OCI-LY1 (cell line): ENCODE measurements at regions not wholly inside any gene's neighbourhood (a gene's known extent, or its start where the extent isn't known, plus 50 kb on each side); places are given as distances from the start of the nearest gene placed in this dataset.

Experiments used
- H2AFZ ChIP-seq: fragments of 200-600 bp; sonication (generic), shearing (Covaris generic); 2 replicates; pipeline ENCODE4 v1.6.0; 2014; ENCODE audit warnings: antibody characterized with exemption, mild to moderate bottlenecking, low read length
- H3F3A ChIP-seq: fragments of 200-600 bp; sonication (generic), shearing (Covaris generic); 2 replicates; pipeline ENCODE4 v1.6.0; 2014; ENCODE audit warnings: mild to moderate bottlenecking, antibody characterized with exemption, low read length, moderate library complexity; ENCODE audit not compliant: insufficient read depth
- H3K27ac ChIP-seq: fragments of 200-600 bp; sonication (generic); 2 replicates; pipeline ENCODE4 v1.5.1; 2014; ENCODE audit warnings: low read length, mixed run types, mild to moderate bottlenecking, low read depth; ENCODE audit not compliant: poor library complexity, severe bottlenecking
- H3K27me3 ChIP-seq: fragments of 200-600 bp; sonication (generic); 2 replicates; pipeline ENCODE4 v1.6.0; 2014; ENCODE audit warnings: antibody characterized with exemption, mild to moderate bottlenecking, low read length, moderate library complexity; ENCODE audit not compliant: insufficient read depth
- H3K36me3 ChIP-seq: fragments of 200-600 bp; sonication (generic); 2 replicates; pipeline ENCODE4 v1.6.1; 2014; ENCODE audit warnings: mild to moderate bottlenecking, antibody characterized with exemption, low read length, moderate library complexity, mixed read lengths; ENCODE audit not compliant: insufficient read depth
- H3K4me1 ChIP-seq: fragments of 200-600 bp; sonication (generic); 2 replicates; pipeline ENCODE4 v1.5.1; 2014; ENCODE audit warnings: mild to moderate bottlenecking, low read length, moderate library complexity; ENCODE audit not compliant: insufficient read depth, severe bottlenecking
- H3K4me2 ChIP-seq: fragments of 200-600 bp; sonication (generic), shearing (Covaris generic); 2 replicates; pipeline ENCODE4 v1.6.1; 2014; ENCODE audit warnings: low read length
- H3K4me3 ChIP-seq: fragments of 200-600 bp; sonication (generic); 2 replicates; pipeline ENCODE4 v1.5.1; 2014; ENCODE audit warnings: low read length, low read depth, mild to moderate bottlenecking, mixed read lengths; ENCODE audit not compliant: poor library complexity, severe bottlenecking
- H3K79me2 ChIP-seq: fragments of 200-600 bp; shearing (Covaris generic); 2 replicates; pipeline ENCODE4 v1.6.1; 2016; ENCODE audit warnings: mixed run types, low read length, mixed read lengths; ENCODE audit not compliant: insufficient read depth
- H3K9ac ChIP-seq: fragments of 200-600 bp; sonication (generic), shearing (Covaris generic); 2 replicates; pipeline ENCODE4 v1.6.1; 2014; ENCODE audit warnings: mild to moderate bottlenecking, low read length, mixed read lengths
- H3K9me2 ChIP-seq: fragments of 200-600 bp; sonication (generic), shearing (Covaris generic); 2 replicates; pipeline ENCODE4 v1.6.1; 2014; ENCODE audit warnings: low read depth, mild to moderate bottlenecking, low read length, mixed read lengths
- H3K9me3 ChIP-seq: fragments of 200-600 bp; shearing (Covaris generic); 2 replicates; pipeline ENCODE4 v1.6.1; 2014; ENCODE audit warnings: low read length, mixed read lengths
- H4K20me1 ChIP-seq: fragments of 200-600 bp; sonication (generic), shearing (Covaris generic); 2 replicates; pipeline ENCODE4 v1.6.0; 2016; ENCODE audit warnings: mild to moderate bottlenecking, low read length; ENCODE audit not compliant: insufficient read depth
- CTCF ChIP-seq: fragments of 200-600 bp; sonication (generic), shearing (Covaris generic); IDR thresholded peaks from 2 replicates; pipeline ENCODE4 v1.5.1; 2017; ENCODE audit warnings: mild to moderate bottlenecking, antibody characterized with exemption, low read length, moderate library complexity, mixed read lengths
- EZH2 ChIP-seq: fragments of 200-600 bp; sonication (generic), shearing (Covaris generic); IDR thresholded peaks from 2 replicates; pipeline ENCODE4 v1.8.0; 2017; ENCODE audit warnings: borderline replicate concordance, mixed run types, mild to moderate bottlenecking, antibody characterized with exemption, low read length, moderate library complexity, mixed read lengths

- no peak overlapping the region for H3K4me3 ChIP-seq
- H3K79me2 ChIP-seq: no peaks in the 10 kb centered on the region
- H3F3A ChIP-seq: no peaks in the 10 kb centered on the region
- no peak overlapping the region for H3K27ac ChIP-seq
- no peaks in the 10 kb centered on the region for H3K9me2 ChIP-seq
- no peak overlapping the region for H2AFZ ChIP-seq
- H3K4me1 ChIP-seq: no peaks in the 10 kb centered on the region
- no peaks in the 10 kb centered on the region for H4K20me1 ChIP-seq
- H3K36me3 ChIP-seq: no peaks in the 10 kb centered on the region
- H3K27me3 ChIP-seq: no peaks in the 10 kb centered on the region
- no peak overlapping the region for H3K4me2 ChIP-seq
- H3K9me3 ChIP-seq: no peaks in the 10 kb centered on the region
- TF ChIP-seq EZH2 (no peak), CTCF (no peak)
- no peak overlapping the region for H3K9ac ChIP-seq
Measured at GRCh38 chr2:66890166-66890742, 455.3 kb downstream of the MEIS1 start.

GRCh38 chr2:66895206-66895605, 460.3 kb downstream of the MEIS1 start:
- H4K20me1 ChIP-seq: no peaks in the 10 kb centered on the region
- H2AFZ ChIP-seq: no peak overlapping the region
- no peaks in the 10 kb centered on the region for H3K9me3 ChIP-seq
- no peaks in the 10 kb centered on the region for H3K4me1 ChIP-seq
- H3K27ac ChIP-seq: no peak overlapping the region
- H3K79me2 ChIP-seq: no peaks in the 10 kb centered on the region
- H3K27me3 ChIP-seq: no peaks in the 10 kb centered on the region
- no peak overlapping the region for H3K9ac ChIP-seq
- TF ChIP-seq CTCF: no peak
- no peak for TF ChIP-seq EZH2
- no peak overlapping the region for H3K4me2 ChIP-seq
- no peaks in the 10 kb centered on the region for H3K9me2 ChIP-seq
- no peaks in the 10 kb centered on the region for H3F3A ChIP-seq
- no peaks in the 10 kb centered on the region for H3K36me3 ChIP-seq
- no peak overlapping the region for H3K4me3 ChIP-seq

GRCh38 chr2:66896131-66896530, 461.2 kb downstream of the MEIS1 start:
- no peak overlapping the region for H3K27ac ChIP-seq

GRCh38 chr2:66897181-66897580, 462.3 kb downstream of the MEIS1 start:
- Histone ChIP-seq H3K4me1 (no peaks in the 10 kb centered on the region), H3K9me3 (no peaks in the 10 kb centered on the region), H3K9me2 (no peaks in the 10 kb centered on the region), H3K9ac (no peak overlapping the region), H3K4me3 (no peak overlapping the region), H3K79me2 (no peaks in the 10 kb centered on the region), H4K20me1 (no peaks in the 10 kb centered on the region), H3K36me3 (no peaks in the 10 kb centered on the region), H3K4me2 (no peak overlapping the region), H2AFZ (no peak overlapping the region), H3K27ac (no peak overlapping the region), H3K27me3 (no peaks in the 10 kb centered on the region), H3F3A (no peaks in the 10 kb centered on the region)
- no peak for TF ChIP-seq EZH2
- no peak for TF ChIP-seq CTCF

More at GRCh38 chr2:66896131-66896530, 461.2 kb downstream of the MEIS1 start:
- Histone ChIP-seq H2AFZ (no peak overlapping the region), H3K4me3 (no peak overlapping the region), H4K20me1 (no peaks in the 10 kb centered on the region), H3K79me2 (no peaks in the 10 kb centered on the region), H3K4me2 (no peak overlapping the region), H3K9me2 (no peaks in the 10 kb centered on the region), H3K36me3 (no peaks in the 10 kb centered on the region), H3K4me1 (no peaks in the 10 kb centered on the region), H3F3A (no peaks in the 10 kb centered on the region), H3K9ac (no peak overlapping the region), H3K27me3 (no peaks in the 10 kb centered on the region), H3K9me3 (no peaks in the 10 kb centered on the region)
- no peak for TF ChIP-seq EZH2
